ENCODE measurements at regions not wholly inside any gene's neighbourhood (a gene's known extent, or its start where the extent isn't known, plus 50 kb on each side); places are given as distances from the start of the nearest gene placed in this dataset.

DNA sequence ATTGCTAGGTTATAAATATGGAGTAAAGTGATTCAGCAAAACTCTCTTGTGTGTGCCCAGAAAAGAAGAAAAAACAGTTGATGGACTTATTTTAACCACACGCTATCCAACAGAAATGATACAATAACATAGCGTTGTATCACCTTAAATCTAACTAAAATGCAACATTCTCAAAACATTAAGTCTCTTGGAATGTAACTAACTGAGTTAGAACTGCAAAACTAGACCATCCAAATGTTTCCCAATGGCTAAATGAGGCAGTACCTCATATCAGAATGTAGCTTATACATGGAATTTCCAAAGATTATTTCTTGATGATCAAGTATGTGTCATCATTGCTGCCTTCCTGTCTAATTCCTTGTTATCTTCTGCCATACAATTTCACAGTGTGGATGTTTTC lies 187.9 kb downstream of the CNTN3 start (continued):
- no peak for TF ChIP-seq E2F1 (CRISPR knock-in tag; IDR thresholded peaks at IDR 0.05)
- TF ChIP-seq SP1 (CRISPR knock-in tag; conservative IDR thresholded peaks at IDR 0.05): no peak

DNA sequence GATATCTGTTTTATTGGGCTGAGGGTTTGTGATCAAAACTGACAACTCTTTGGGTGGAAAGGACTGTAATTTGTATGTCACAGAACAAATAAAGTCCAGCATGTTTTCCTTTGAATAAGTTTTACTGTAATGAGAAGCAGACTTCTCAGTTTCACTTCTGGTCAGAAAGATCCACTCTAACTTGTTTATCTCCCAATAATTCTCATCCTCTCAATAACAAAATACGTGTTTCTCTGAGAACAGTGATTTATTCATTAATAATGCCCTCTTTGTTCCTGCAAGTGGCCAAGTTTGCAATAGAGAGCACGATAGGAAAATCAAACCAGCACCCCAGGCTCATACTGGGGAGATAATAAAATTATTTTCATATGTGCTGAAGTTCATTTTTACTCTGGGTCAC lies 190.6 kb downstream of the CNTN3 start:
- TF ChIP-seq ATF2 (CRISPR knock-in tag; IDR thresholded peaks at IDR 0.05; ENCODE audit: borderline replicate concordance, low read depth) (no peak), AFF4 (CRISPR knock-in tag; IDR thresholded peaks at IDR 0.05; ENCODE audit: borderline replicate concordance) (no peak), ZNF532 (CRISPR knock-in tag; IDR thresholded peaks at IDR 0.05; ENCODE audit: borderline replicate concordance) (no peak), ZNF671 (CRISPR knock-in tag; IDR thresholded peaks at IDR 0.05) (no peak), ZNF423 (CRISPR knock-in tag; IDR thresholded peaks at IDR 0.05) (no peak), GABPB1 (CRISPR knock-in tag; IDR thresholded peaks at IDR 0.05) (no peak), MXD4 (CRISPR knock-in tag; IDR thresholded peaks at IDR 0.05; ENCODE audit: borderline replicate concordance) (no peak), FOXJ3 (CRISPR knock-in tag; IDR thresholded peaks at IDR 0.05; ENCODE audit: borderline replicate concordance) (no peak), E2F5 (CRISPR knock-in tag; IDR thresholded peaks at IDR 0.05) (no peak), IRF1 (CRISPR knock-in tag; IDR thresholded peaks at IDR 0.05) (no peak)
- ATAC-seq: no peak
- DNase-seq (ENCODE audit: low spot score): no peak
- Mint-ChIP-seq H3K4me1 (no peaks in the 10 kb centered on the region), H3K9me3 (no peaks in the 10 kb centered on the region), H3K36me3 (no peaks in the 10 kb centered on the region), H3K27ac (no peak overlapping the region), H3K4me3 (no peak overlapping the region), H3K27me3 (ENCODE audit: low read depth) (no peaks in the 10 kb centered on the region)
- POLR2A ChIA-PET: no interaction called here
- CTCF ChIA-PET: no interaction called here
